Stimulated activated memory B cell treated with anti-CD40 and anti-IgM and Interleukin-4, amounts not matched to agents 10 μg/mL and 1 μg/mL and 100 μg/mL, for 72 hours (primary cell): ENCODE measurements at regions not wholly inside any gene's neighbourhood (a gene's known extent, or its start where the extent isn't known, plus 50 kb on each side); places are given as distances from the start of the nearest gene placed in this dataset.
"Not testable (repeated sequence)": the region's sequence is repeated elsewhere in the genome, so short reads cannot be mapped to it uniquely, and the experiment has no call there.

Source experiments
- ATAC-seq: fragments of 150-1000 bp; cut with Tn5 transposase; 2 replicates; pipeline ENCODE4 v1.10.0; 2021
- H3K27ac Mint-ChIP-seq: one replicate; pipeline ENCODE4 v1.8.0; 2022; ENCODE audit warnings: mild to moderate bottlenecking, mixed read lengths
- H3K27me3 Mint-ChIP-seq: one replicate; pipeline ENCODE4 v1.8.0; 2022; ENCODE audit warnings: mixed read lengths
- H3K36me3 Mint-ChIP-seq: one replicate; pipeline ENCODE4 v1.8.0; 2022; ENCODE audit warnings: mixed read lengths
- H3K4me1 Mint-ChIP-seq: one replicate; pipeline ENCODE4 v1.8.0; 2022; ENCODE audit warnings: mixed read lengths
- H3K4me3 Mint-ChIP-seq: one replicate; pipeline ENCODE4 v1.8.0; 2022; ENCODE audit warnings: mild to moderate bottlenecking, moderate library complexity, mixed read lengths
- H3K9me3 Mint-ChIP-seq: one replicate; pipeline ENCODE4 v1.8.0; 2022; ENCODE audit warnings: mixed read lengths

DNA sequence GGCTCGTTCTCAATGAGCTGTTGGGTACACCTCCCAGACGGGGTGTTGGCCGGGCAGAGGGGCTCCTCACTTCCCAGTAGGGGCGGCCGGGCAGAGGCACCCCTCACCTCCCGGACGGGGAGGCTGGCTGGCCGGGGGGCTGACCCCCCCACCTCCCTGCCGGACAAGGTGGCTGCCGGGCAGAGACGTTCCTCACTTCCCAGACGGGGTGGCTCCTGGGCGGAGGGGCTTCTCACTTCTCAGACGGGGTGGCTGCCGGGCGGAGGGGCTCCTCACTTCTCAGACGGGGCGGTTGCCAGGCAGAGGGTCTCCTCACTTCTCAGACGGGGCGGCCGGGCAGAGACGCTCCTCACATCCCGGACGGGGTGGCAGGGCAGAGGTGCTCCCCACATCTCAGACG is 160.7 kb downstream of the POTEC start:
- H3K27me3 Mint-ChIP-seq, ATAC-seq: not testable (repeated sequence)

DNA sequence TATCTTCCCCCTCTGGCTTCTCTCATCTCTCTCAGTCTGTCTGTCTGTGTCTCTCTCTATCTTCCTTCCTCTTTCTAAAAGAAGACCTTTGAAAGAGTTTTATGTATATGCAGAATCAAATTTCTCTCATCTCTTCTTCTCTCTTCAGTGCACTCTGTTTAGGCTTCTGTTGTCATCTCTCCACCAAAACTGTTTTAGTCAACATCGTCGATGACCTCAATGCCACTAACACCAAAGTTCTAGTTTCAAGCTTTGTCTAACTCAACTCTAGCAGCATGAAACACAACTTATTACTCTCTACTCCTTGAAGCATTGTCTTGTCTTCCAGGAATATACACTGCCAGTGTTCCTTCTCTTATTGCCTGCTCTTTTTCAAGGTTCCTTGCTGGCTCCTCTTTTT is 163.9 kb downstream of the POTEC start:
- not testable (repeated sequence) for H3K4me1 Mint-ChIP-seq, H3K27me3 Mint-ChIP-seq

More for the DNA sequence above, 160.7 kb downstream of the POTEC start:
- H3K27ac Mint-ChIP-seq, H3K4me3 Mint-ChIP-seq, H3K9me3 Mint-ChIP-seq, H3K36me3 Mint-ChIP-seq, H3K4me1 Mint-ChIP-seq: not testable (repeated sequence)

DNA sequence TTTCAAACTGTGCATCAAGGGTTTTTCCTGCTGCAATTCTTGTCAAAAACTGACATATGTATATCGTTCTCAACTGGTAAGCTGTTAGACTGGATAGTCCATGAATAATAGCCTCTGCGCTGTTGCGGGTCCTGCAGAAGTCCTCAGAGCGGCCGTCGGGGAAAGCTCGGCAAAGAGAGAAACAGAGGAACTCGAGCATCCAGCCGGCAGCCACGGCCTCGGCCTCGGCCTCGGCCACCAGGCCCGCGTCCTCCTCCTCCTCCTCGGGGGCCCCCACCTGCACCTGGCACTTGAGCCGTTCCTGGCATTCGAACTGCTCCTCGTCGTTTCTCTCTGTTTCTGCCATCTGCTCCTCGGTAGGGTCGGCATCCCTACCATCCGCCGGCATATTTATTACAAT is 165.0 kb downstream of the POTEC start:
- not testable (repeated sequence) for H3K4me3 Mint-ChIP-seq, H3K4me1 Mint-ChIP-seq, H3K36me3 Mint-ChIP-seq, H3K27me3 Mint-ChIP-seq, ATAC-seq, H3K9me3 Mint-ChIP-seq, H3K27ac Mint-ChIP-seq

More for the DNA sequence above, 163.9 kb downstream of the POTEC start:
- not testable (repeated sequence) for ATAC-seq, H3K36me3 Mint-ChIP-seq, H3K27ac Mint-ChIP-seq, H3K4me3 Mint-ChIP-seq, H3K9me3 Mint-ChIP-seq

DNA sequence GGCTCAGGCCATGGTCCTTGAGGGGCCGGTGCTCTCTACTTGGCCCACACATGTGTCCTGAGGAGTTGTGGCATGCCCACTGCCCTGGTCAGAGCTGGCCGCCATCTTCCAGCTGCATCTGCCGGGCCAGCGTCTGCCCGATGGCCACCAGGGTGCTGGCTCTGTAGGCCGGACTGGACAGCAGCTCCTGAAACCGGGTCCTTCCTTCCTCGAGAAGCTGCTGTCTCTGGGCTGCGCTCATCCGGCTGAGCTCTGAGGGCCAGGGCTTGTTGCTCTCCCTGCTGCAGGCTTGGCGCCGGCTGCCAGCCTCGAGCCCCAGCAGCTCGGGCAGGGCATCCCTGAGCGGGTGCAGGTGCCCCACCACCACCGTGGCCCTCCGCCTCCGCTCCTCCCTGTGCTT is 182.1 kb downstream of the POTEC start:
- H3K4me3 Mint-ChIP-seq, H3K27ac Mint-ChIP-seq, H3K27me3 Mint-ChIP-seq, H3K36me3 Mint-ChIP-seq, H3K9me3 Mint-ChIP-seq, ATAC-seq, H3K4me1 Mint-ChIP-seq: not testable (repeated sequence)

DNA sequence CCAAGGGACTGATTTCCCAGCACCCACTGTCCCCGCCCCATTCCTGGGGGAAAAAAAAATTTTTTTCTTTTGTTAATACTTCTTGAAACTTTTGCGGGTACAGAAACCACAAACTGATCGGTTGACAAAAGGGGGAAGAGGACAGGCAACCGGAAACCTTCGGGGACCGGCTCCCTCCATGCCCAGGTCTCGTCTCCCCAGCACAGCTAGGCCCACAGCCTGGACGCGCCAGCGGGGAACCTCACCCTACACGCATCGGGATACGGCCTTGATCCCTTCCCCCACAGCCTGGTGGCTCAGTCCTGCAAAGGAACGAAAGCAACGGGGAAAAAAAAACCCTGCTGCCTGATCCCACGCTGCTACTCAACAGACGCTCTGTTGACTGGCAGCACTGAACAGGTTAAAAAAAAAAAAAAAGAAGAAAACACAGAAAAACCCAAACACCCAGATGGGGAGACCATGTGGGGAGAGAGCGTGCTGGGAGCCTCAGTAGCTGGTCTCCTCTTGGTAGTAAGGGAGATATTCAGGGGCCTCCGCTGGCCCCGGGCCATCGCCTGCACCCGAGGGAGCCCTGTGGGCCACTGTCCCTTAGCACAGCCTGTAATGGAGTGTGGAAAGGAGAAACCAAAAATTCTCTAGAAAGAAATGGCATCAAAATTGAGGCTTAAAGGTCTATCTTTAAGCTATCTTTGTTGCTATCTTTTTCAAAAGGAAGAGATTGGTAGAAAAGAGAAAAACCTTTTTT is 185.7 kb downstream of the POTEC start:
- H3K36me3 Mint-ChIP-seq, H3K4me1 Mint-ChIP-seq, H3K9me3 Mint-ChIP-seq, ATAC-seq, H3K4me3 Mint-ChIP-seq, H3K27me3 Mint-ChIP-seq, H3K27ac Mint-ChIP-seq: not testable (repeated sequence)

DNA sequence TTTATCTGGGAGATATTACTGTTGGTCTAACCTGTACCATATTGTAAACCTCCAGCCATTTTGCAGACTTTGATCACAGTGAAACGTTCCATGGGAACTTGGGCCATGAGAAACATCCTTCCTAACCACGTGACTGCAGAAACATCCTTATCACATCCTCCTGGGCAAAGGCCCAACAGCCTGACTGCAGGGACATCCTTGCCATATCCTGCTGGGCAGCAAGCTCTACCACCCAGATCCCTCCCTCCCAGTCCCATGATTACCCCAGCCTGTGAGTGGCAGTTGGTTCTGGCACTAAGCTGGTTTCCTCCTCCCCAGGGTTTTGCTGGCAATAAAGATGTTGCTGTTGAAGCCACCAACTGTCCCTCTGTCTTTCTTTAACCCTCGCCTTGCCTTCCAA is 201.2 kb downstream of the POTEC start:
- H3K4me1 Mint-ChIP-seq, H3K9me3 Mint-ChIP-seq, ATAC-seq, H3K4me3 Mint-ChIP-seq, H3K27ac Mint-ChIP-seq, H3K36me3 Mint-ChIP-seq, H3K27me3 Mint-ChIP-seq: not testable (repeated sequence)

DNA sequence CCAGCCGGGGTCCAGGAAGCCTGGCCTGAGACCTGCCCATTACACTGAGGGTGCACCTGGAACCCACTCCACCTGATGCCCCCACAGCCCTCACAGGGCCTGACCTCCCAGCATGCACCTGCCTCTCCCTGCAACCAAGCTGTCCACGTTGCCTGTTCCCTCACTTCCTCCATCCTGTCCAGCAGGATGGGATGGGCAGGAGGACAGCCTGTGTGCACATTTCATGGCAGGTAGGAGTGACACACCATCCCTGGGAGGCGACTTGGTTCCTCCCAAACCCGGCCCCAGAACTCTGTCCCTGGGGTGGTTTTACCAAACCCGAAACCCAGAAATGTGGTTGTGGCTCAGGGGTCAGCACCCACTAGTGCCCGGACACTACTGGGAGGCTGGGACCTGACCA is 203.8 kb upstream of the ZNF519 start:
- H3K36me3 Mint-ChIP-seq, H3K27ac Mint-ChIP-seq, H3K4me3 Mint-ChIP-seq, H3K9me3 Mint-ChIP-seq, ATAC-seq, H3K4me1 Mint-ChIP-seq, H3K27me3 Mint-ChIP-seq: not testable (repeated sequence)

- not testable (repeated sequence) for H3K4me1 Mint-ChIP-seq, H3K27me3 Mint-ChIP-seq, H3K27ac Mint-ChIP-seq, ATAC-seq, H3K4me3 Mint-ChIP-seq, H3K9me3 Mint-ChIP-seq, H3K36me3 Mint-ChIP-seq
Observed at GRCh38 chr18:14321217-14321616, 189.0 kb upstream of the ZNF519 start.

GRCh38 chr18:14301255-14301654 is 169.0 kb upstream of the ZNF519 start:
- ATAC-seq, H3K36me3 Mint-ChIP-seq, H3K4me3 Mint-ChIP-seq, H3K27me3 Mint-ChIP-seq, H3K4me1 Mint-ChIP-seq, H3K9me3 Mint-ChIP-seq, H3K27ac Mint-ChIP-seq: not testable (repeated sequence)

DNA sequence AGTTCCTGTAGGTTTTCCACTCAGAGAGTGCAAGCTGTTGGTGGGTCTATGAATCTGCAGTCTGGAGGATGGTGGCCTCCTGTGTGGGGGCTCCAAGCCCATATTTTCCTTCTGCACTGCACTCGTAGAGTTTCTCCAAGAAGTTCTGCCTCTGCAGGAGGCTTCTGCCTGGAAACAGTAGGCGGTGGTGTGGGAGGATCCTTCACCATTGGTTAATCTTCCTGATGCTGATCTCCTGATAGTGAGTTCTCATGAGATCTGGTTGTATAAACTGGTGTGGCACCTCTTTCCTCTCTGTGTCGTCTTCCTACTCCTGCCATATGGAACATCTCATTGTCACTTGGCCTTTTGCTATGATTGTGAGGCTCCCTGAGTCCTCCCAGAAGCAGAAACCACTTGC is 162.8 kb upstream of the ZNF519 start:
- not testable (repeated sequence) for H3K36me3 Mint-ChIP-seq, ATAC-seq, H3K27ac Mint-ChIP-seq, H3K4me1 Mint-ChIP-seq, H3K4me3 Mint-ChIP-seq, H3K27me3 Mint-ChIP-seq, H3K9me3 Mint-ChIP-seq

DNA sequence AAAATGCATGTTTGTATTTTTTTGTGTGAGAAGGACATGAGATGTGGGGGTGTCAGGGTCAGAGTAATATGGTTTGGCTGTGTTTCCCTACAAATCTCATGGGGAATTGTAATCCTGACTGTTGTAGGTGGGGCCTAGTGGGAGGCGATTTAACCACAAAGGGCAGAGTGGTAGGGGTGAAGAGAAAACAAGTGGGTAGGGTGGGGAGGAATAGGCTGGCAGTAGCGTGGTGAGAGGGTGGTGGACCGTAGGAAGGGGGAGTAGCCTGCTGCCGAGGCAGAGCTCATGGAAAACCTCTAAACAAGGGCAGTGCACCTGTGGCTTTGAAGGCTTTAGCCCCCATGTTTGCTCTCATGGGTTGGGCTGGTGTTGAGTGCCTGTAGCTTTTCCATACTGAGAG is 152.8 kb upstream of the ZNF519 start:
- Mint-ChIP-seq H3K36me3 (no peaks in the 10 kb centered on the region), H3K4me1 (no peaks in the 10 kb centered on the region), H3K4me3 (no peak overlapping the region), H3K27ac (no peak overlapping the region), H3K27me3 (no peaks in the 10 kb centered on the region), H3K9me3 (no peaks in the 10 kb centered on the region)
- ATAC-seq, result peak; percentile 51

GRCh38 chr18:14275391-14275790 is 143.2 kb upstream of the ZNF519 start:
- not testable (repeated sequence) for H3K36me3 Mint-ChIP-seq, H3K27me3 Mint-ChIP-seq, ATAC-seq, H3K9me3 Mint-ChIP-seq, H3K27ac Mint-ChIP-seq, H3K4me3 Mint-ChIP-seq, H3K4me1 Mint-ChIP-seq

- H3K36me3 Mint-ChIP-seq, H3K4me1 Mint-ChIP-seq, H3K9me3 Mint-ChIP-seq, H3K27me3 Mint-ChIP-seq, H3K4me3 Mint-ChIP-seq, H3K27ac Mint-ChIP-seq, ATAC-seq: not testable (repeated sequence)
Observed at GRCh38 chr18:14265637-14266410, 133.6 kb upstream of the ZNF519 start.

DNA sequence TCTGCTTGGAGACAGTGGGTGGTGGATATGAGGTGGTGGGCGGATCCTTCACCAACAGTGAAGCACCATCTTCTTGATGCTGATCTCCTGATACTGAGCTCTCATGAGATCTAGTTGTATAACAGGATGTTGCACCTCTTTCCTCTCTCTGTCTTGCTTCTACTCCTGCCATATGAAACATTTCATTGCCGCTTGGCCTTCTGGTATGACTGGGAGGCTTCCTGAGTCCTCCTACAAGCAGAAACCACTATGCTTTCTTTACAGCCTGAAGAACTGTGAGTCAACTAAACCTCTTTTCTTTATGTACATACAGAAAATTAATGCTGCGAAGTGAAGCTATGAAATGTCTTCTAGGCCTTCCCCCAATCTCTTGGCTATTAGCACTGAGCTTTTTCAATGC is 130.6 kb upstream of the ZNF519 start:
- H3K36me3 Mint-ChIP-seq, H3K4me3 Mint-ChIP-seq, H3K4me1 Mint-ChIP-seq, H3K9me3 Mint-ChIP-seq, H3K27ac Mint-ChIP-seq, ATAC-seq, H3K27me3 Mint-ChIP-seq: not testable (repeated sequence)

GRCh38 chr18:14250084-14250677 is 117.9 kb upstream of the ZNF519 start:
- not testable (repeated sequence) for H3K9me3 Mint-ChIP-seq, H3K27ac Mint-ChIP-seq, H3K4me1 Mint-ChIP-seq, H3K4me3 Mint-ChIP-seq, ATAC-seq, H3K27me3 Mint-ChIP-seq
- H3K36me3 Mint-ChIP-seq, result peaks cover 27% of the 10 kb centered on the region

DNA sequence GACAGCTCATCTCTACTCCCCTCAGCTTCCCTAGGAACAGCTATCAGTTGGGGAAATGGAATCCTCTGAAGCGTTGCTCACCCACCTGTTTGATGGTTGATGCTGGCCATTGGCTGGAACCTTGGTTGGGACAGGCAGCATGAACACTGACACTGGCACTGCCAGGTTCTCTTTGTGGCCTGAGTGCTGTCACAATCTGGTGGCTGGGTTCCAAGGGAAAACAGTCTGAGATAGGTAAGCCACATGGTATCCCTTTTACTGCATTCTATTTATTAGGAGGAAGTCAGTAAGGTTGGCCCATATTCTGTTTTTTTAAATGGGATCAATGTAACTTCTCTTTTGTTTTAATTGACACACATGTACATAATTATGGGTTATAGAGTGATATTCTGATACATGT is 107.0 kb upstream of the ZNF519 start:
- not testable (repeated sequence) for H3K9me3 Mint-ChIP-seq

More for the DNA sequence above, 107.0 kb upstream of the ZNF519 start:
- not testable (repeated sequence) for H3K27me3 Mint-ChIP-seq, H3K36me3 Mint-ChIP-seq, H3K27ac Mint-ChIP-seq, H3K4me3 Mint-ChIP-seq, H3K4me1 Mint-ChIP-seq, ATAC-seq
